NOMO-1 treated with DMSO at 0.1 percent for 48 hours (cell line): ENCODE measurements at regions not wholly inside any gene's neighbourhood (a gene's known extent, or its start where the extent isn't known, plus 50 kb on each side); places are given as distances from the start of the nearest gene placed in this dataset.

Experiments used
- DNase-seq: peaks from one replicate; lab custom pipeline; 2025; ENCODE audit not compliant: unreplicated experiment; lab: John Stamatoyannopoulos, UW

DNA sequence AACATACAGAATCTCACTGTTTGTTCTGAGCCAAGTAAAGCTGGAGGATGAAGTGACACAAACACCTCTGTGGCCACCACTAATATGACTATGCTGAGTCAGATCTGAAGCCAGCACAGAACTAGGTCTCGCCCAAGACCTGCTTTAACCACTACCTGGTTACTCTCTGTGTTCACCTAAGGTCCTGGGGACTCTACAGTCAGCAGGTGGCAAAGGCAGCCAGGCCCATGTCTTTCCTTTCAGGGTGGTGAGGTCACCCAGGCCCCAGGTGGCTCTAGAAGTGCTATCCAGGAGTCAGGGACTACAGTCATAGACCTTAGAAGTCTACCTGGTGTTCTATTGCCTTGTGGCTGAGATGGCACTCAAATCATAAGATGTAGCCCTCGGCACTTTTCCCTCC lies 287.9 kb upstream of the ARRDC4 start:
- no peak for DNase-seq

DNA sequence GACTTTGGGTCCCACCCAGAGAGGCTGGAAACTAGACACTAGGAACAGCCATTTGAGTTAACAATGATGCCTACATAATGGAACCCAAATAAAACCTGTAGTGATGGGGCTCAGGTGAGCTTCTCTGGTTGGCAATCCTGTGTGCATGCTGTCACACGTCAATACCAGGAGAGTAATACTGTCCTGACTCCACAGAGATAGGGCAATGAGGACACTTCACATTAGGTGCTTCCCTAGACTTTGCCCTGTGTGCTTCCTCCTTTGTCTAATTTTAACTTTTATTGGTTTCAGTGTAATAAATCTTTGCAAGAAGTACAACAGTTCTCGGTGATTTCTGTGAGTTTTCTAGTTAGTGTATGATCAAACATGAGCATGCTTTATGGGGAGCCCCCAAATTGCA lies 281.8 kb upstream of the ARRDC4 start:
- peak; percentile 90 for DNase-seq

GRCh38 chr15:97679106-97679688 lies 281.3 kb upstream of the ARRDC4 start:
- DNase-seq, result no peak

DNA sequence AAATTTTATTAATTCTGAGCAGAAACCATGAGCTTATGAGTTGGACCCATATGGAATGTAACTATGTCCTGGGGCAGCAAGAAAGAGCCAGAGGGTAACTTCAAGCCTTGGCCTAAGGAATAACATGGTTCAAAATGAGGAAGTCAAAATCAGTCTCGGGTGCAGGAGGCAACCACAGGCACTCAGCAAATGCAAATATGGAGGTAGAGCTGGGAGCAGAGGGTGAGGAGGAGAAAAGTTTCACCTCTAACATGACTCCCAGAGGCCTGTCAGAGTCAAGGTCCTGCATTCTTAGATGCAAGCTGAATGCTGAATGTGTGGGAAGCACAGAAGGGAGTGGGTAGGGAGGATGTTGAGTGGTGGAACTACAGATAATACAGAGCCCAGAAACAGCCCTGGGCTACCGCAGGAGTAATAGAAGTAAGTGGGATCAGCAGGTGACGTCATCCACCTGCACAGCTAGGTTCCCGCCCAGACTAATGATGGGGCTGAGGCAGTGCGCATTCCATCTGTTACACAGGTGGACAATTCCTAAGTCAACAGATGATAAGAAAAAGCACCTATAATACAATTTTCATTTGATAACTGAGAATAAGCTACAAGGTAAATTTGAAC lies 279.8 kb upstream of the ARRDC4 start:
- peak; percentile 16 for DNase-seq

GRCh38 chr15:97683831-97684230 lies 276.7 kb upstream of the ARRDC4 start:
- DNase-seq, result peak; percentile 73

GRCh38 chr15:97684249-97684648 lies 276.3 kb upstream of the ARRDC4 start:
- DNase-seq, result peak; percentile 87

DNA sequence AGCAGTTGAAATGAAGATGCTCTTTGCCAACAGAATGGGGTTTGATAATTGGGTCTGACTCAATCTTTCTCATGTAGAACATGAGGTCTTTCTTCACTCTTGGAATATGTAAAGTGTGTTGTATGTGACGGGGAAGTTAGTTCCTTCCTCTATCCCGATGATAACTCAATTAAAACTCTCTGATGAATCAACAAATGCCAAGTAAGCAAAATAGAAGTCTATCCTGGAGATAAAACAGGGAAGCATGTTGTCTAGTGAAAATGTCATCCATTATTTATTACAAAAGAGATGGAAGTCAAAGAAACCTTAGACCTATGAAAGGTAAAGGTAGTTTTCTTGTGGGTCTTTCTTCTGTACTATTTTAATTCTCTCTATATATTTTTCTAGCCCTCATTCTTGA lies 274.2 kb upstream of the ARRDC4 start:
- DNase-seq, result peak; percentile 33

GRCh38 chr15:97687654-97688053 lies 272.8 kb upstream of the ARRDC4 start:
- no peak for DNase-seq

DNA sequence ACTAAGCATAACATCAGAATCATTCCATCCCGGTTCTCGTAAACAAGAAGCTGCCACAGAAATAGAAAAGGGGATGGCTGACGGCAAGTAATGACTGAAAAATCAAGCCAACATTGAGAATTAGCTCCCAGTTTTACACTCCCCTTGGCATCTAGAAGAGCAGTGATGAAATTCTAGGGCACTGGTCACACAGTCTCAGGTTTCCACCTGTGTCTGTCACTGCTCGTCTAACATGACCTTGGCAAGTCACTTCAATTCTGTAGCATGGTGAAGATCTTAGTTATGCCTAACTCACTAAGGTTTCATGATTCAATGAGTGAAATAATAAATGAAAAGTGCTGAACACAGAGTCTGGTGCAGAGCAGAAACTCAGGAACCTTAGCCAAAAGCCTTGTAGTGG lies 272.3 kb upstream of the ARRDC4 start:
- DNase-seq, result no peak

GRCh38 chr15:97688886-97689285 lies 271.6 kb upstream of the ARRDC4 start:
- DNase-seq, result no peak

GRCh38 chr15:97691078-97691477 lies 269.4 kb upstream of the ARRDC4 start:
- no peak for DNase-seq

GRCh38 chr15:97691799-97692198 lies 268.7 kb upstream of the ARRDC4 start:
- DNase-seq, result no peak

DNA sequence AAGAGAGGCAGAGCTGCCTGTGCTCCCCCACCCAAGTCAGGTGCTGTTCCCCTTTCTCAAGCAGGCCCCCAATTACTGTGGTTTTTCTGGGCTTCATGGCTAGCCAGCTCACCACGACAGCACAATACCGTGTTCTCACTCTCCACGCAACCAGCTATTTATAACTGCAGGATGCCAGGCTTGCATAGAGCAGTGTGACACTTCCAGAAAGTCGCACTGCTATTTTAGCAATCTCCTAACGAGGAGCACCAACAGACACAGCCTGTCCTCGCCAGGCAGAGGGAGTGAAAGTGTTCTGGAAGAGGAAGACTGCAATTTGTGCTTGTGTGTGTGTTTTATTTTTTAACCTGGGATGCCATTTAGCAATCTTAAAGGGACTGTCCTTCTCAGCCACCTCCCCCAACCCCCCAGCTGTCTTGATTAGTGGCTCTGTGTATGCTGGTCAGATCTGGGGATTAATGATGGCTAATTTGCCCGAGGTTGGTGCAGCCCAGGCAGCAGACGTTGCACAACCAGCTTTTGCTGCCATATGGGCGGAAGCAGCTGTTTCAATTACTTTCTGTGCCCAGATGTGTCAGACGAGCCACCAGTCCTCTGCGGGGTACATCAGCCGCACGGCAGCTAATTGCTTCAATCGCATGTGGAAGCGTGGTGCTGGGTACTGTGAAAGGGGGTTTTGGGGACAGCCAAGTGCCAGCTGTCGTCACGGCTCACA lies 268.0 kb upstream of the ARRDC4 start:
- peak; percentile 92 for DNase-seq

DNA sequence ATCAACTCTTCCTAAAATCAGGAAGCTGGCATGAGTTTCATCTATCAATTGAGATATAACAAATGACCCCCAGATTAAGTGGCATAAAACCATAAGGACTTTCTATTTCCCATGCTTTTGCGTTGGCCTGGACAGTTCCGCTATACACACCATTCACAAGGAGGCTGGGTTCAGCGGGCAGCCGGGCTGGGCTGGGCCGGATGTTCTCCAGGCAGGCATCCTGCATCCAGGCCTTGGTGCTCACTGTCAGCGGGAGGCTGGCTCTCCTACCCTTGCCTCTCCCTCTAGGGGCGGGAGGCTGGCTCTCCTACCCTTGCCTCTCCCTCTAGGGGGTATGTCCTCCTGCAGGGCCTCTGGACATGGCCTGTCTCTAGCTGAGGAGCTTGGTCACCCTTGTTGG lies 266.0 kb upstream of the ARRDC4 start:
- DNase-seq, result no peak

GRCh38 chr15:97703400-97703799 lies 257.1 kb upstream of the ARRDC4 start:
- DNase-seq, result no peak

- DNase-seq, result no peak
These were observed 254.4 kb upstream of the ARRDC4 start for GRCh38 chr15:97706059-97706458.

DNA sequence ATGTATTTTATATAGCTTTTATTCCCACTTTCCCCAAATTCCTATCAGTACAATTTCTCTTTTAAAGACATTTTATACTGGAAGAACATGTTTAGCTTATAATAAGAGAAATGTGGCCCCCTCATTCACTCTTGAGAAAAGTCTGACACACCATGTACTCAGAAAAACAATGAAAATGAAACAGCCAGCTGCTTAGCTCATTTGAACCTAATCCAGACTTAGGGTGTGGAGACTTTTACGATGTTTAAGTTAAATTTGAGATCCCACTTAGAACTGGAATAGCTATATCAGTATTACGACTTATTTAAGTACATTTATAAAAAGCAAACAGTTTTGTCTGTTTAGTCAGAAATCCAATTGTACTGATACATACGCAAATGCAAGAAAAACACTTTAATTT lies 252.3 kb upstream of the ARRDC4 start:
- no peak for DNase-seq

- peak; percentile 23 for DNase-seq
These were observed 248.0 kb upstream of the ARRDC4 start for GRCh38 chr15:97712530-97712929.

GRCh38 chr15:97717806-97718205 lies 242.7 kb upstream of the ARRDC4 start:
- no peak for DNase-seq

DNA sequence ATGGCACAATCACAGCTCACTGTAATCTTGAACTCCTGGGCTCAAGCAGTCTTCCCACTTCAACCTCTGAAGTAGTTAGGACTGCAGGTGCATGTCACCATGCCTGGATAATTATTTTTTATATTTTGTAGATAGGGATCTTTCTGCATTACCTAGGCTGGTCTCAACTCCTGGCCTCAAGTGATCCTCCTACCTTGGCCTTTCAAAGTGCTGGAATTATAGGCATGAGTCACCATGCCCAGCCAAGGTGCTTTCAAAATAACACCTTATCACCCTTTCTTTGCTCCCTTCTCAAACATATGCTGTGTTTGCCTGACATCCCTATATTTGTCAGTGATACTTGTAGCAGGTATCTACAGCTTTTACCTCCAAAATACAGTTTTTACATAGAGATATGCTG lies 242.0 kb upstream of the ARRDC4 start:
- no peak for DNase-seq

DNA sequence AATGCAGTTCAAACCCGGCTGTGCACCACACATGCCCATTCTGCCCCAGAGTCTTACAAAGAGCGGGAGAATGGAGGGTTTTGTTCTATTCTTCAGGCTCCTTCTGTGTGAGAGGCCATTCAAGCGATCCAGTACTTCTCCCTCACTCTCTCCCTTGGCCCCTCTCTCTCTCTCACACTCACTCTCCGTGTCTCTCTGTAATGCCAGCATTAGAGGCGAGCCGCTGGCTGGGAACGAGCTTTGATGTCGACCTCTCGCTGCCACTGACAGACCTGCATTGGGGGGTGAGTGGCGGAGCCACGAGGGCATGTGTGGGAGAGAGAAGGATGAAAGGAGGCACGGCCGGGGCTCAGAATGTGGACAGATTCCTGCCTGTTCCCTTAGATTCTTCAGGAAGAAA lies 231.7 kb upstream of the ARRDC4 start:
- no peak for DNase-seq

GRCh38 chr15:97729270-97729669 lies 231.2 kb upstream of the ARRDC4 start:
- DNase-seq, result no peak

DNA sequence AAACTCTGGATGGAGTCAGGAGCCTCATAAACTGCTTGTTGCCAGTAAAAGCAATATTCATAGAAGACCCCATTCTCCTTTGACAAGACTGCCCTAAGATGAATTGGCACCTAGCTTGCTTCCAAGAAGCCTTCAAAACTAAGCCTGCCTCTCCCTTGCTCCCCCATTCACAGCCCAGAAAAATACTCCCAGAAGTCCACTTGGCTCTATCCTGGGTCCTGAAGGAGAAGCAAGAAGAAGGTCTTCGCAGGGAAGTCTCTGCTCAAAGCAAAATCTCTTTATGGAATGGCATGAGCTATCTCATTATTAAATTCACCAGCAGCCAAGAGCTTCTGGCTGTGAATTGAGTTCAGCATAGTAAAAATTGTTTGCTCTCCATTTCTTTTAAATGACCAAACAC lies 230.2 kb upstream of the ARRDC4 start:
- DNase-seq, result no peak
